Neural cell (in vitro differentiated cells): ENCODE measurements at regions not wholly inside any gene's neighbourhood (a gene's known extent, or its start where the extent isn't known, plus 50 kb on each side); places are given as distances from the start of the nearest gene placed in this dataset.

ENCODE experiments used
- H2AFZ ChIP-seq: fragments of 200-600, 300-800 bp; sonication (generic), shearing (Covaris generic); 2 replicates; pipeline ENCODE4 v1.6.0; 2014; ENCODE audit warnings: low read depth, mild to moderate bottlenecking, antibody characterized with exemption, low read length, moderate library complexity
- H3F3A ChIP-seq: fragments of 200-600 bp; shearing (Covaris generic); 2 replicates; pipeline ENCODE4 v1.6.1; 2016; ENCODE audit warnings: mild to moderate bottlenecking, moderate library complexity, mixed read lengths, antibody characterized with exemption, low read length; ENCODE audit not compliant: insufficient read depth, poor library complexity, severe bottlenecking
- H3K27ac ChIP-seq: fragments of 200-600, 300-800 bp; sonication (generic), shearing (Covaris generic); 2 replicates; pipeline ENCODE4 v1.5.1; 2014; ENCODE audit warnings: mild to moderate bottlenecking, low read length, moderate library complexity
- H3K27me3 ChIP-seq: fragments of 300-800, 200-600 bp; sonication (generic), shearing (Covaris generic); 2 replicates; pipeline ENCODE4 v1.6.0; 2014; ENCODE audit warnings: mild to moderate bottlenecking, low read depth, low read length, moderate library complexity; ENCODE audit not compliant: insufficient read depth
- H3K36me3 ChIP-seq: fragments of 300-800, 200-600 bp; sonication (generic), shearing (Covaris generic); 2 replicates; pipeline ENCODE4 v1.5.1; 2014; ENCODE audit warnings: mild to moderate bottlenecking, antibody characterized with exemption, low read length, moderate library complexity; ENCODE audit not compliant: insufficient read depth
- H3K4me2 ChIP-seq: fragments of 300-800, 200-600 bp; sonication (generic), shearing (Covaris generic); 2 replicates; pipeline ENCODE4 v1.6.0; 2014; ENCODE audit warnings: mild to moderate bottlenecking, low read length
- H3K4me3 ChIP-seq: fragments of 300-800, 200-600 bp; sonication (generic), shearing (Covaris generic); 2 replicates; pipeline ENCODE4 v1.5.1; 2014; ENCODE audit warnings: mild to moderate bottlenecking, low read length, moderate library complexity
- H3K79me2 ChIP-seq: fragments of 200-600 bp; shearing (Covaris generic); replicated peaks from 2 replicates; pipeline ENCODE4 v1.6.0; 2014; ENCODE audit warnings: mild to moderate bottlenecking, low read length, moderate library complexity; ENCODE audit not compliant: insufficient read depth
- H3K9ac ChIP-seq: fragments of 300-800, 200-600 bp; sonication (generic), shearing (Covaris generic); 2 replicates; pipeline ENCODE4 v1.6.1; 2016; ENCODE audit warnings: mild to moderate bottlenecking, low read length, mixed read lengths
- H3K9me2 ChIP-seq: fragments of 200-600 bp; shearing (Covaris generic); 2 replicates; pipeline ENCODE4 v1.6.1; 2016; ENCODE audit warnings: mild to moderate bottlenecking, low read length, mixed read lengths; ENCODE audit not compliant: insufficient read depth
- H3K9me3 ChIP-seq: fragments of 200-600, 300-800 bp; sonication (generic), shearing (Covaris generic); 2 replicates; pipeline ENCODE4 v1.6.1; 2016; ENCODE audit warnings: mild to moderate bottlenecking, mixed run types, low read length, moderate library complexity, mixed read lengths
- H4K20me1 ChIP-seq: fragments of 200-600 bp; shearing (Covaris generic); 2 replicates; pipeline ENCODE4 v1.6.1; 2016; ENCODE audit warnings: mild to moderate bottlenecking, mixed run types; ENCODE audit not compliant: insufficient read depth
- EP300 ChIP-seq: fragments of 450-650 bp; conservative IDR thresholded peaks from 2 replicates; pipeline ENCODE4 v1.6.1; 2014; ENCODE audit warnings: antibody characterized with exemption, mild to moderate bottlenecking, moderate library complexity; ENCODE audit not compliant: poor library complexity, severe bottlenecking
- EZH2 ChIP-seq: fragments of 200-600, 300-800 bp; shearing (Covaris generic), sonication (generic); IDR thresholded peaks from 2 replicates; pipeline ENCODE4 v1.6.1; 2014; ENCODE audit warnings: antibody characterized with exemption, low read length, borderline replicate concordance, mild to moderate bottlenecking; ENCODE audit not compliant: insufficient read depth, poor library complexity, severe bottlenecking
- MXI1 ChIP-seq: fragments of 450-650 bp; conservative IDR thresholded peaks from 2 replicates; pipeline ENCODE4 v1.6.1; 2014; ENCODE audit warnings: antibody characterized with exemption, mild to moderate bottlenecking; ENCODE audit not compliant: poor library complexity, severe bottlenecking
- POLR2AphosphoS5 ChIP-seq: IDR thresholded peaks from 2 replicates; pipeline ENCODE4 v1.6.1; 2012
- RAD21 ChIP-seq: fragments of 450-650 bp; conservative IDR thresholded peaks from 2 replicates; pipeline ENCODE4 v1.6.1; 2014; ENCODE audit warnings: antibody characterized with exemption, mild to moderate bottlenecking, moderate library complexity
- REST ChIP-seq: IDR thresholded peaks from 2 replicates; pipeline ENCODE4 v1.6.1; 2012; ENCODE audit warnings: borderline replicate concordance
- SMC3 ChIP-seq: fragments of 450-650 bp; conservative IDR thresholded peaks from 2 replicates; pipeline ENCODE4 v1.6.1; 2014; ENCODE audit warnings: antibody characterized with exemption, mild to moderate bottlenecking, moderate library complexity; ENCODE audit not compliant: poor library complexity
- TAF1 ChIP-seq: IDR thresholded peaks from 2 replicates; pipeline ENCODE4 v1.6.1; 2012; ENCODE audit warnings: low read depth
- TF ChIP-seq, protein P1 (sequence below): fragments of 450-650 bp; IDR thresholded peaks from 2 replicates; pipeline ENCODE4 v1.5.1; 2014; ENCODE audit warnings: antibody characterized with exemption, mild to moderate bottlenecking, moderate library complexity; ENCODE audit not compliant: poor library complexity, severe bottlenecking

- no peaks in the 10 kb centered on the region for H3K79me2 ChIP-seq
- no peaks in the 10 kb centered on the region for H3K9me3 ChIP-seq
- H3K27ac ChIP-seq = no peak overlapping the region
- no peak overlapping the region for H3K4me2 ChIP-seq
- H2AFZ ChIP-seq = no peak overlapping the region
- H3K9ac ChIP-seq = no peak overlapping the region
- no peaks in the 10 kb centered on the region for H3K27me3 ChIP-seq
- no peak for TF ChIP-seq EP300
- no peak for TF ChIP-seq REST
- no peak for TF ChIP-seq RAD21
- TF ChIP-seq EZH2 = no peak
- no peak for TF ChIP-seq SMC3
- TF ChIP-seq POLR2AphosphoS5 = no peak
- TF ChIP-seq, protein P1, sequence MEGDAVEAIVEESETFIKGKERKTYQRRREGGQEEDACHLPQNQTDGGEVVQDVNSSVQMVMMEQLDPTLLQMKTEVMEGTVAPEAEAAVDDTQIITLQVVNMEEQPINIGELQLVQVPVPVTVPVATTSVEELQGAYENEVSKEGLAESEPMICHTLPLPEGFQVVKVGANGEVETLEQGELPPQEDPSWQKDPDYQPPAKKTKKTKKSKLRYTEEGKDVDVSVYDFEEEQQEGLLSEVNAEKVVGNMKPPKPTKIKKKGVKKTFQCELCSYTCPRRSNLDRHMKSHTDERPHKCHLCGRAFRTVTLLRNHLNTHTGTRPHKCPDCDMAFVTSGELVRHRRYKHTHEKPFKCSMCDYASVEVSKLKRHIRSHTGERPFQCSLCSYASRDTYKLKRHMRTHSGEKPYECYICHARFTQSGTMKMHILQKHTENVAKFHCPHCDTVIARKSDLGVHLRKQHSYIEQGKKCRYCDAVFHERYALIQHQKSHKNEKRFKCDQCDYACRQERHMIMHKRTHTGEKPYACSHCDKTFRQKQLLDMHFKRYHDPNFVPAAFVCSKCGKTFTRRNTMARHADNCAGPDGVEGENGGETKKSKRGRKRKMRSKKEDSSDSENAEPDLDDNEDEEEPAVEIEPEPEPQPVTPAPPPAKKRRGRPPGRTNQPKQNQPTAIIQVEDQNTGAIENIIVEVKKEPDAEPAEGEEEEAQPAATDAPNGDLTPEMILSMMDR = no peak
- no peak for TF ChIP-seq TAF1
- no peak for TF ChIP-seq MXI1
- H3K9me2 ChIP-seq = no peaks in the 10 kb centered on the region
- H3K36me3 ChIP-seq = no peaks in the 10 kb centered on the region
- H3F3A ChIP-seq = no peaks in the 10 kb centered on the region
- no peaks in the 10 kb centered on the region for H4K20me1 ChIP-seq
- H3K4me3 ChIP-seq = no peak overlapping the region
Measured at GRCh38 chr7:106802589-106802988, 62.5 kb upstream of the PIK3CG start.

- Histone ChIP-seq H3K9ac (no peak overlapping the region), H3K27ac (no peak overlapping the region), H3K27me3 (no peaks in the 10 kb centered on the region), H3F3A (no peaks in the 10 kb centered on the region), H3K79me2 (no peaks in the 10 kb centered on the region), H3K4me3 (peak overlapping the region; percentile 5), H3K9me2 (no peaks in the 10 kb centered on the region), H3K9me3 (no peaks in the 10 kb centered on the region), H4K20me1 (no peaks in the 10 kb centered on the region), H2AFZ (no peak overlapping the region), H3K4me2 (no peak overlapping the region), H3K36me3 (no peaks in the 10 kb centered on the region)
- TF ChIP-seq EP300 = no peak
- no peak for TF ChIP-seq SMC3
- no peak for TF ChIP-seq TAF1
- TF ChIP-seq, protein P1 = no peak
- no peak for TF ChIP-seq REST
- TF ChIP-seq POLR2AphosphoS5 = no peak
- no peak for TF ChIP-seq EZH2
- TF ChIP-seq MXI1 = no peak
- no peak for TF ChIP-seq RAD21
Measured at GRCh38 chr7:106806556-106806955, 58.5 kb upstream of the PIK3CG start.
